ENCODE measurements at regions not wholly inside any gene's neighbourhood (a gene's known extent, or its start where the extent isn't known, plus 50 kb on each side); places are given as distances from the start of the nearest gene placed in this dataset.

GRCh38 chr2:14285812-14286211 is 346.7 kb upstream of the LRATD1 start:
- Histone ChIP-seq H2AFZ (ENCODE audit: low read depth, low read length) (no peak overlapping the region), H3K36me3 (ENCODE audit: control insufficient read depth, insufficient read depth, low read length) (no peaks in the 10 kb centered on the region), H3K9me1 (ENCODE audit: control insufficient read depth, insufficient read depth, low read length) (no peaks in the 10 kb centered on the region), H3K4me1 (replicated peaks in 1 of 2; ENCODE audit: control insufficient read depth in 2 of 2, insufficient read depth in 2 of 2, low read length in 2 of 2) (no peaks in the 10 kb centered on the region), H4K20me1 (replicated peaks; ENCODE audit: control insufficient read depth, insufficient read depth, low read length) (no peaks in the 10 kb centered on the region), H3K9ac (ENCODE audit: insufficient read depth in 1 of 2, low read depth in 2 of 2, low read length in 2 of 2) (no peak overlapping the region), H3K9me3 (replicated peaks; ENCODE audit: control insufficient read depth, insufficient read depth, low read depth, low read length) (no peaks in the 10 kb centered on the region; the same call in 1 of the 2 replicates), H3K4me3 (no peak overlapping the region), H3K27me3 (ENCODE audit: control insufficient read depth in 2 of 2, insufficient read depth in 2 of 2, low read length in 2 of 2) (no peaks in the 10 kb centered on the region), H3K27ac (ENCODE audit: extremely low read depth, low read depth, low read length) (no peak overlapping the region), H3K4me2 (ENCODE audit: insufficient read depth, low read length) (no peak overlapping the region), H3K79me2 (ENCODE audit: control insufficient read depth, insufficient read depth, low read length) (no peaks in the 10 kb centered on the region)
- ATAC-seq (no peak), FAIRE-seq (no peak), DNase-seq (ENCODE audit: extremely low read depth in 1 of 4, low spot score in 3 of 4) (no peak)
- 0% methylated on average over 1 of the region's 1 CpG for WGBS (ENCODE audit: insufficient coverage, low coverage, missing lambda C conversion rate)
- no TSS peak for BruUV-seq (replicated peaks)
- intact Hi-C loops (cut with micrococcal nuclease), result no loop called here
- in situ Hi-C loops (cut with MboI), result no loop called here
- CTCF ChIA-PET (ENCODE audit: low intra/inter-chr PET ratio), result no interaction called here
- POLR2A ChIA-PET, result no interaction called here
- TF ChIP-seq MTA1 (IDR thresholded peaks at IDR 0.05; ENCODE audit: borderline replicate concordance) (no peak), ZNF282 (CRISPR knock-in tag; IDR thresholded peaks at IDR 0.05) (no peak), E2F6 (IDR thresholded peaks at IDR 0.05; ENCODE audit: borderline replicate concordance in 1 of 2, extremely low read depth in 1 of 2, insufficient read depth in 1 of 2, insufficient read length in 1 of 2, low read depth in 1 of 2, low read length in 1 of 2, poor library complexity in 1 of 2, severe bottlenecking in 1 of 2) (no peak), TRIM25 (IDR thresholded peaks at IDR 0.05; ENCODE audit: borderline replicate concordance) (no peak), SMAD3 (CRISPR knock-in tag; conservative IDR thresholded peaks at IDR 0.05) (no peak), ATF3 (IDR thresholded peaks at IDR 0.05) (no peak), ATF3 (CRISPR knock-in tag; conservative IDR thresholded peaks at IDR 0.05) (no peak), RB1 (IDR thresholded peaks at IDR 0.05; ENCODE audit: low read depth) (no peak), SAFB2 (IDR thresholded peaks at IDR 0.05; ENCODE audit: borderline replicate concordance, low read depth, low read length, severe bottlenecking) (no peak), ADNP (tag; IDR thresholded peaks at IDR 0.05) (no peak), BRCA1 (IDR thresholded peaks at IDR 0.05) (no peak), BRCA1 (CRISPR knock-in tag; IDR thresholded peaks at IDR 0.05) (no peak), SAP30 (IDR thresholded peaks at IDR 0.05; ENCODE audit: borderline replicate concordance, insufficient read depth, low read depth, low read length, poor library complexity, severe bottlenecking) (no peak), RERE (CRISPR knock-in tag; IDR thresholded peaks at IDR 0.05; ENCODE audit: borderline replicate concordance) (no peak)
